Smooth muscle cell (in vitro differentiated cells): ENCODE measurements at regions not wholly inside any gene's neighbourhood (a gene's known extent, or its start where the extent isn't known, plus 50 kb on each side); places are given as distances from the start of the nearest gene placed in this dataset.

Experiments used
- DNase-seq: peaks from one replicate; lab custom pipeline; 2025; ENCODE audit not compliant: unreplicated experiment; lab: John Stamatoyannopoulos, UW
- H2AFZ ChIP-seq: fragments of 200-600 bp; sonication (generic); 2 replicates; pipeline ENCODE4 v1.6.0; 2016; ENCODE audit warnings: antibody characterized with exemption, low read depth, mild to moderate bottlenecking
- H3F3A ChIP-seq: fragments of 200-600 bp; sonication (generic); 2 replicates; pipeline ENCODE4 v1.6.0; 2017; ENCODE audit warnings: antibody characterized with exemption, low read depth
- H3K27ac ChIP-seq: fragments of 200-600 bp; sonication (generic); 2 replicates; pipeline ENCODE4 v1.5.1; 2016; ENCODE audit warnings: low read depth, mild to moderate bottlenecking
- H3K27me3 ChIP-seq: fragments of 200-600 bp; sonication (generic); 2 replicates; pipeline ENCODE4 v1.6.1; 2016; ENCODE audit warnings: low read depth, mild to moderate bottlenecking
- H3K36me3 ChIP-seq: fragments of 200-600 bp; sonication (generic); 2 replicates; pipeline ENCODE4 v1.5.1; 2016; ENCODE audit warnings: low read depth
- H3K4me1 ChIP-seq: fragments of 200-600 bp; sonication (generic); 2 replicates; pipeline ENCODE4 v1.5.1; 2016; ENCODE audit warnings: low read depth
- H3K4me2 ChIP-seq: fragments of 200-600 bp; sonication (generic); 2 replicates; pipeline ENCODE4 v1.6.0; 2016; ENCODE audit warnings: mild to moderate bottlenecking
- H3K4me3 ChIP-seq: fragments of 200-600 bp; sonication (generic); 2 replicates; pipeline ENCODE4 v1.5.1; 2016; ENCODE audit warnings: mild to moderate bottlenecking
- H3K79me2 ChIP-seq: fragments of 200-600 bp; sonication (generic); 2 replicates; pipeline ENCODE4 v1.6.0; 2016; ENCODE audit warnings: low read depth, mild to moderate bottlenecking
- H3K9ac ChIP-seq: fragments of 200-600 bp; sonication (generic); 2 replicates; pipeline ENCODE4 v1.6.0; 2016; ENCODE audit warnings: low read depth
- H3K9me3 ChIP-seq: fragments of 200-600 bp; sonication (generic); replicated peaks from 2 replicates; pipeline ENCODE4 v1.5.1; 2016; ENCODE audit warnings: low read depth
- H4K20me1 ChIP-seq: fragments of 200-600 bp; sonication (generic); 2 replicates; pipeline ENCODE4 v1.6.0; 2016; ENCODE audit warnings: low read depth
- CTCF ChIP-seq: fragments of 200-600 bp; sonication (generic); IDR thresholded peaks from 2 replicates; pipeline ENCODE4 v1.5.1; 2017; ENCODE audit warnings: borderline replicate concordance, mild to moderate bottlenecking, antibody characterized with exemption; ENCODE audit not compliant: insufficient read depth, poor library complexity, severe bottlenecking
- WGBS: methylation state at CpG from one replicate; pipeline ENCODE4 v1.1.7; 2016; ENCODE audit warnings: low lambda C conversion rate; 5-methylcytosine and 5-hydroxymethylcytosine counted together

DNA sequence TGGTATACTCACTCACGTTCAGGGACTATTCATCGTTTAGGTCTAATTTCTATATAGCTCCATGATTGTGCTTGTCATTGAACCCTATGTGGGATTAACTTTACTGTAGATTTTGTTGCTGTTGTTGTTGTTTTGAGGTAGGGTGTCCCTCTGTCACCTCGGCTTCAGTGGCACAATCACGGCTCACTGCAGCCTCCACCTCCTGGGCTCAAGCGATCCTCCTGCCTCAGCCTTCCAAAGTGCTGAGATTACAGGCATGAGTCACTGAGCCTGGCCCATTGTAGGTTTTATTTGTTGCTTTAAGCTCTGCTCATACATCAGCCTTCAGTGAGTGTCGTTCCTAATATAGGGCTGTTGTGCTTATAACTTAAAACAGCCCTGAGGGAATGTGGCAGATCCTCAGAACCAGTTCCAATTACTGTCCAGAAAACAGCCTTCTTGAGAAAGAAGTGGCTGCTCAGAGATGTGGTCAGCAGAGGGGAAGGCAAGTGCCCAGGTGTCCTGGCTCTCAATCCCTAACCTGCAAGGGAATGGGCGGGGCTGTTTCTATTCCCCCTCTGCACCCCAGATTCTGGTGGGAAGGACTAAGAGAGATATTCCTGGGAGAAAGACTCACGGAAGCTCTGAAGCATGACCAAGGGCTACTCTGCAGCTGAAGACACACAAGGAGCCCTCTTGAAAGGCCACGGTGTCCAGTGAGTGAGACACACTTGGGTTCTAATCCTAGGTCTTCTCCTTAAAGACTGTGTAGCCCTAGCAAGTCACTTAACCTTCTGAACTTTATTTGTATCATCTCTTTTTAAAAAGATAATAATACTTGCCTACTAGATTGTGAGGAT is 79.6 kb upstream of the LCLAT1 start:
- 77% methylated on average over 9 of the region's 9 CpGs for WGBS
- DNase-seq = no peak
- peak overlapping the region; percentile 69 for H3K27ac ChIP-seq

DNA sequence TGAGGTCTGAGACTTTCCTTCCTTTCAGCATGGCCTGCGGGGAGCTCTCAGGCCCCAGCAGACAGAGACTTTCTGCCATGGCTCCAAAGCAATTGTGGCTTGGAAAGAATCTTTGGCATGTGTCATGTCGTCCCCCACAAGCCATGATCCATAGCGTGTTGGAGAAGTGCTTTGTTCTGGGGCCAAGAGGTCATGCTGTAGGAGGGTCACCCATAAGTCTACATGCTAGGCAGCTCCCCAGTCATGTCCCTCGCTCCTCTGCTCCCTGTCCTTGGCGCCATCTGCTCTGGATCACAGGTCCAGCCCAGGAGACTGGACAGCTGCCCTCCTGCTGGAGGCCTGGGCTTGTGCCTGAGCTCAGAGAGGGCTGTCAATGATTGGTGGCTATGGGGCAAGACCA is 78.8 kb upstream of the LCLAT1 start:
- H3K4me1 ChIP-seq = no peaks in the 10 kb centered on the region
- no peaks in the 10 kb centered on the region for H3K9me3 ChIP-seq
- no peaks in the 10 kb centered on the region for H3K27me3 ChIP-seq
- peak overlapping the region; percentile 29 for H3K4me2 ChIP-seq
- peak overlapping the region; percentile 69 for H3K27ac ChIP-seq
- peaks cover 10% of the 10 kb centered on the region for H3F3A ChIP-seq
- H3K9ac ChIP-seq = no peak overlapping the region
- H3K4me3 ChIP-seq = no peak overlapping the region
- H3K79me2 ChIP-seq = no peaks in the 10 kb centered on the region
- 42% methylated on average over 5 of the region's 5 CpGs for WGBS
- DNase-seq = no peak
- H2AFZ ChIP-seq = no peak overlapping the region
- H3K36me3 ChIP-seq = no peaks in the 10 kb centered on the region
- TF ChIP-seq CTCF = no peak
- H4K20me1 ChIP-seq = no peaks in the 10 kb centered on the region

More for the DNA sequence above, 79.6 kb upstream of the LCLAT1 start:
- Histone ChIP-seq H3K79me2 (no peaks in the 10 kb centered on the region), H3K4me1 (peaks cover under 1% of the 10 kb centered on the region), H3K27me3 (no peaks in the 10 kb centered on the region), H3K36me3 (no peaks in the 10 kb centered on the region), H2AFZ (no peak overlapping the region), H4K20me1 (no peaks in the 10 kb centered on the region), H3K4me3 (no peak overlapping the region), H3F3A (peaks cover 10% of the 10 kb centered on the region), H3K4me2 (no peak overlapping the region), H3K9ac (no peak overlapping the region), H3K9me3 (no peaks in the 10 kb centered on the region)
- TF ChIP-seq CTCF = no peak

DNA sequence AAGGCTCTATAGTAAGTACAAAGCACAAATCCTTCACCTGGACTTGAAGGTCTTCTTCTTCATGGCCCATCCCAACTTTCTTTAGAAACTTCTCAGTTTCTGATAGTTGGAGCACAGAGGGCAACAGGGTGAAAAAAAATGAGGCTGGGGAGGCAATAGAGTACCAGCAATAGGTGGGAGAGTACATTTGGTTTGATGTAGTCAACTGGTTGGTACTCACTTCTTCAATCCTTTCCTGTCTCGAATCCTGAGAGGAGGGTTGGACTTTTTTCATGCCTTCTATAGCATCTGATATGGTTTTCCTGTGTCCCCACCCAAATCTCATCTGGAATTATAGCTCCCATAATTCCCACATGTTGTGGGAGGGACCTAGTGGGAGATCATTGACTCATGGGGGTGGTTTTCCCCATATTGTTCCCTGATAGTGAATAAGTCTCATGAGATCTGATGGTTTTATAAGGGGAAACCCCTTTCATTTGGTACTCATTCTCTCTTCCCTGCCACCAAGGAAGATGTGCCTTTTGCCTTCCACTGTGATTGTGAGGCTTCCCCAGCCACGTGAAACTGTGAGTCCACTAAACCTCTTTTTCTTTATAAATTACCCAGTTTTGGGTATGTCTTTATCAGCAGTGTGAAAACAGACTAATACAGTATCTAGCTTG is 75.9 kb upstream of the LCLAT1 start:
- Histone ChIP-seq H3K27ac (peak overlapping the region; percentile 31), H3K4me2 (peak overlapping the region; percentile 27), H3K4me1 (no peaks in the 10 kb centered on the region), H4K20me1 (no peaks in the 10 kb centered on the region), H3K9ac (no peak overlapping the region), H3K79me2 (no peaks in the 10 kb centered on the region), H2AFZ (no peak overlapping the region), H3K36me3 (no peaks in the 10 kb centered on the region), H3K9me3 (no peaks in the 10 kb centered on the region), H3F3A (peaks cover 13% of the 10 kb centered on the region), H3K27me3 (no peaks in the 10 kb centered on the region), H3K4me3 (no peak overlapping the region)
- no peak for TF ChIP-seq CTCF
- 69% methylated on average over 2 of the region's 2 CpGs for WGBS
- DNase-seq = no peak
